HG03521 (cell line): ENCODE measurements at regions not wholly inside any gene's neighbourhood (a gene's known extent, or its start where the extent isn't known, plus 50 kb on each side); places are given as distances from the start of the nearest gene placed in this dataset.
"Not testable (repeated sequence)": the region's sequence is repeated elsewhere in the genome, so short reads cannot be mapped to it uniquely, and the experiment has no call there.

Experiments used
- ATAC-seq: cut with Tn5 transposase; IDR thresholded peaks from one replicate; pipeline ENCODE4 v1.9.1; 2021; ENCODE audit warnings: mild to moderate bottlenecking, moderate library complexity; ENCODE audit not compliant: unreplicated experiment

DNA sequence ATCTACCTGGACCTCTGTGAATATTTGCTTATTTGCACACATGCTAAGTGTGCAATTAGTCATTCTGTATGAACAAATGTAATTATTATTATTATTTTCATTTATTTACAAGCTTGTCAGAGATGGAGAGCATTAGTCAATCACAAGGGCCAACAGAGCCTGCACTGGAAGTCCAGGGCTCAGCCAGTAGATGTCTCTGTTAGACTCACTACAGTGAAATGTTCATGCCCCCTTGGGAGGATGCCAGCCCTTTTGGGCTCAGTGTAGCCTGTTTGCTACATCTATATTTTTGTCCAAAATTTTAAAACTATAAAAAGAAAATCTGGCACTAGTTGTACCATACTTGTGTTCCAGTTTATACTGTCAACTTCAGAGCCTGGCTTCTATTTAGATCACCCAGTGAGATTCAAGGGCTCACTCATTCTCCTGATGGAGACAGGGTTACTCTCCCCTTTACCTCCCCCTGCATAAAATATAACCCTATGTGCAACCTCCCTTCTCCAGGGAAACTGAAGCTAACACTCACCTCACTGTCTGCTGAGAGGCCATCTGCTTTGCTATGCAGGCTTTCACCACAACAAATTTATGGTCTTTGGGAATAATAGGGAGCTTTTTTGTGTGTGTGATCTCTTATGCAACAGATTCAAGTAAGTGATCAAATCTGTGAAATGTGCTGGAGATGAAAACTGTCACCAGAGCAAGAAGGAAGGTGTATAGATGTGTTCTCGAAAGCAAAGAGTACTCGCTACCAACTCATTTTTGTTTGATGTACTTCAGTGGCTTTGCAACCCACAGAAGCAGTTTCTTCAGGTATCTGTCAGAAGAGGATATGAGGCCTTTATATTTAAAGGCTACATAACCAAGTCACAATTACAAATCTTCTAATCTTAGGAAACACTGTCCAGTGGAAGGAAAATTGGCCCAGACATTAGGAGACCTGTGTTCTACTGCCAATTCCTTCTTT, 99.9 kb upstream of the TLE4 start:
- no peak for ATAC-seq

DNA sequence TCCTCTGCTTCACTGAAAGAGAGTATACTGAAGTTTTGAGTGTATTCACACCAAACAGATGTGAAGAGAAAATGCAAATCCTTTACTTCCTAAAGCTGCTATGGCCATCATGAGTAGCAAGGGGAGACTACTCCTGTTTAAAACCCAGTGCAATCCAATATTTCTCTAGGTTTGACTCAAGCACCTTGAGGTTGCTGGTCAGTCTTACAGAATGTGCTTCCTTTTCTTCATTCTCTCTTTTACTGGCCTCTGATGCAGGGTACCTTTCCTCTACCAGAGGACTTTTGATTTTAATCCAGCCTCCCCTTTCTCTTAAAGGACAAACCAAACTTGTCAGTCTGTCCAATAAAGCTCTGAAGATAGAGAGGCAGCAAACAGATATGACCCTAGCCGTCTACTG, 98.1 kb upstream of the TLE4 start:
- ATAC-seq = no peak

DNA sequence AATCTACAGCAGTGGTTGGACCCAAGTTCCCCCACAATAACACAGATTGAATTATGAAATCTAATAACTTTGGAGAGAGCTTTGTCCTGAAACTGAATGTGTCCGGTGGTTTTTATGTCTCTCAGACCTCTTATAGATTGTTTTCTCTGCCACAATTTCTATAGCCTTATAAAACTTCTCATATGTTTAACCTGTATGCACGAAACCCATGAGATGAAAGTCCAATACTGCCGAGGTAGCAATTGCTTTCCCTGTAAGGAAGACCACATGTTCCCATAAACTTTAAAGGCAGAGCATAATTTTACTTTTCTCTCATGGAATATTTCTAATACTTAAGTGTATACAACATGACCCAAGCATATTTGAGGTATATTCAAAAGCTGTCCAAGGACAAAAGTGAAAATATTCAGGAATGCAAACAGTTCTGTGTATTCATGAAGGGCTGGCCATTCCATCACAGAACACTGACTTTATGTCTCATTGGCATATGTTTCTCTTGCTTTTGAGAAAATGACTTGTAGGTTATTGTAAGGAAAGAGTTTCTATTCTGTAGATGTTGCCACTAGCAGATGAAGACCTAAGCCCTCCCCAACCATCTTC, 94.4 kb upstream of the TLE4 start:
- no peak for ATAC-seq

DNA sequence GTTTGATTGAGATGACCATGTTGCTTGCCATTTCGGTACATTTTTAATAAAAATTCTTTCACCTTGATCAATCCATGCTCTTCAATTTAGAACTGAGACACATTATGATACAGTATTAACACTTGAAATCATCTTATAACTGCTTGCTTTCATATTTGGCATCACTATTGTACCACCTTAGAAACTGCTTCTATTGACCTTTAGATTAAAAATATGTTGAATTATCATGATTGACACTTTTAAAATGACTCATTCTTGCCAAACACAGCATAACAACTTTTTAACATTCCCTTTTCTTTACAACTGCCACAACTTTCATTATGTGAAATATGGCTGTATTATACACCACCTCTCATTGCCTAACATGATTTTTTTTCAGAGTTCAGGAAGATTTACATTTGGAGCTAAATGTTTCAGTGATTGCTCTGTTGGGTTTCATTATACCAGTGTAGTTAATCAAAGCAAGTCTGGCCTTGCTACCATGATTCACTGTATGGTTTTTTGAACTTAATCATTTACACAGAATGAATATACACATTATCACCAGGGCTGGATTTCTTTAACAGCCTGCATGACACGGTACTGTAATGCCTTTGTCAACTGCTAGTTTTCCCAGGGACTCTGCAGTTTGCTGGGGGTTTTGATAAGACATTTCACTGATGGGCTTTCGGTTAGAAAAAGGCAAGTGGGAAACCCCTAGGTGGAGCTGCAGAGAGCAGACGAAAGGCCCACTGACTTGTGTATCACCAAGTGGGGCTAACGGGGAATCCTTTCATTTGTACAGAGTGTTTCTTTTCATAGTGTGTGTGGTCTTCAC, 93.6 kb upstream of the TLE4 start:
- no peak for ATAC-seq

DNA sequence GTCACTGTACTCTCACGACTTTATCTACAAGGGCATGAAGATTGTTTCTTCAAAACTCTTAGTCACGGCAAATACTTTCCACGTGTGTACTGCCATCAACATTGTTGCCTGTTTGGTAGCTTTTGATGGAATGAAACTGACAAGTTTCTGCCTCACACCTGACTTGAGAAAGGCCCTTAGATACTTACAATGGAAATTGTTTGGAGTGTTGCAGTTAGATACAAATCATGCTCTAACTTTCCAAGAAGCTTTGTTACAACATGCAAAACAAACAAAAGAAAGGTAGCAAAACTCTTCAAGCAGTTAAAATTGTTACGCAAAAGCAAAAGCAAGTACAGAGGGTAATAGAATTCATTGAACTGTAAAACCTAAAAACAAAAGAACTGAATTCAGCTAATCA, 91.1 kb upstream of the TLE4 start:
- no peak for ATAC-seq

GRCh38 chr9:79481846-79482477, 89.8 kb upstream of the TLE4 start:
- no peak for ATAC-seq

DNA sequence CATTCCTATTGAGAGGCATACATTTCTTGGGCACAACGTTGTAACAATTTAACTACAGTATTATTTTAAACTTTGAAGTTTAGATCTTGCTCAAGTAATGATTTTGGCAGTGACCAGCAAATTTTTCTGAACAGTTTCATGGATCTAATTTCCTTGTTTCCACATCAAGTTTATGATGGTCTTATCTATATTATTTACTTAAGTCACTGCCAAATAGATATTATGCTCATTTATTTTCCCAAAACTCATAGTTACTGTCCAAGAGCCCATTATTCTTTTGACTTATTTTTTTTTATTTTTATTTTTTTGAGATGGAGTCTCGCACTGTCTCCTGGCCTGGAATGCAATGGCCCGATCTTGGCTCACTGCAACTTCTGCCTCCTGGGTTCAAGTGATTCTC, 86.5 kb upstream of the TLE4 start:
- no peak for ATAC-seq

DNA sequence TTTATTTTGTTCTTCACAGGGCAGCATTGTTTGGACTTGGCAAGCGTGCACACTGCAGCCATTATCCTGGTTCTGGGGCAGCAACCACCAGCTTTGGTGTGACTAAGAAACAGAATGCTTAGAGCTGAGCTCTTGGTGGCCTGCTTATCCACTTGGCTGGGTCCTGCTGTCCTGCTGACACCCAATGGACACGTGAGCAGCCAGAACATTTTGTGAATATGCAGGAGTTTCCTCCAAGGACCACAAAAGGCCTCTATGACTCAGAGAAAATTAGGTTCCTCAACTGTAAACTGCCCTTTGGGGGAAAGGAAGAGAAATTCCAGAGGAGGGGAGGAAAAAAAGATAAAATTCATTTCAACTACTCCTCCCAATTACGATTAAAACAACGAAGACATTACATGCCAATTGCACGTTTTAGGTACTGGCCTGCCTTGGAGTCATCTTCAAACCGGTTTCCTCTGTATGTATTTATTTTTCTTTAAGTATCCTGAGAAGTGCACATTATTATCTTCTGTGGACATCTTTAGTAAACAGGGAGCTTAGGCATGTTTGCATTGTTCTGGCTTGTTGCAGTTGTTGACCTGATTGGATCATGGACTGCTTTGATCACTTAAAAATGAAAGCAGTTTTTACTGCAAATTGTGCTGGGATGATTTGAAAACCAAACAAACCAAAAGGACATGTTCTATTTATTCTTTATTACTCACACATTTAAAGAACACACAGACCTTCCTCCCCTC, 82.3 kb upstream of the TLE4 start:
- no peak for ATAC-seq

GRCh38 chr9:79490657-79491248, 81.0 kb upstream of the TLE4 start:
- no peak for ATAC-seq

- ATAC-seq = no peak
Observed at GRCh38 chr9:79492092-79493009, 79.4 kb upstream of the TLE4 start.

- ATAC-seq = not testable (repeated sequence)
Observed at GRCh38 chr9:79500196-79500864, 71.4 kb upstream of the TLE4 start.

DNA sequence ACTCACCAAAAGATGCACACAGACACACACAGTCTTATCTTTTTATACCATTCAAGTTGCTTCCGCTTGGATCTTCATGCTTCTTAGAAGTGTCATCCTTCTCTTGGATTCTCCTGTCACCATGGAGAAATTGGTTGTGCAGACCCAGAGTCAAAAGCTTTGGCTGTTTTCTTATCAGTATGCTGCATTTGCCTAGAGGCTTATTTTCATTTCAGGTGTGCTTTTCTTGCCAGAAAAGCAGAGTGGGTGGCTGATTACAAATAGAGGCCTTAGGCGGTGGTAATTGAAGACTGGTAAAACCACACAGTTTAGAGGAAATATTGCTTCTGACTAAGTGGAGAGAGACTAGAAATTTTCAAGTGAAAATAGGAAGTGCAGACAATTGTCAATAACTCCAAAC, 70.2 kb upstream of the TLE4 start:
- ATAC-seq = no peak

DNA sequence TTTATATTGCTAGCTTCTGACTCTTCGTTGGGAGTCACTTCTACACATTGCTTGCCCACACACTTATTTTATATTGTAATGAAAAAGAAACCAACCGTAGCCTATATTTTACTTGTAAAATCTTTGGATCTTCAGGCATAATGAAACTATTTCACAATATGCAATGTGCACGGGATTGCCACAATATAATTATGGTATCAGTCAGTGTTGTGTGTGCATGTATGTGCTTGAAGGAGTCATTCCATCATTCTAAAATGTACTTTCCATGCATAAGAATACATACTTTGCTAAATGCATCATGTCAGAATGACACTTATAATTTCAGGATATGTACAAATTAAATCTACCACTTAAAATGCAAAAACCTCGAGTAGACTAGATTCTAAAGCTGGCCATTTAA, 64.0 kb upstream of the TLE4 start:
- no peak for ATAC-seq

- no peak for ATAC-seq
Observed at GRCh38 chr9:79512251-79512650, 59.5 kb upstream of the TLE4 start.
